ENCODE measurements at regions not wholly inside any gene's neighbourhood (a gene's known extent, or its start where the extent isn't known, plus 50 kb on each side); places are given as distances from the start of the nearest gene placed in this dataset.

DNA sequence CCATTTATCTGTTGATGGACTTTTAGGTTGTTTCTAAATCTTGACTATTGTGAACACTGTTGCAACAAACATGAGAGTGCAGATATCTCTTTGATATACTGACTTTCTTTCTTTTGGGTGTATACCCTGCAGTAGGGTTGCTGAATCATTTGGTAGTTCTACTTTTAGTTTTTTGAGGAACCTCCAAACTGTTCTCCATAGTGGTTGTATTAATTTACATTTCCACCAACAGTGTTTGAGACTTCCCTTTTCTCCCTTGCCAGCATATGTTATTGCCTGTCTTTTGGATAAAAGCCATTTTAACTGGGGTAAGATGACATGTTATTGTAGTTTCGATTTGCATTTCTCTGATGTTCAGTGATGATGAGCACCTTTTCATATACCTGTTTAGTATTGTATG lies 330.0 kb downstream of the DDX10 start:
- TF ChIP-seq TAF1 (IDR thresholded peaks at IDR 0.05; ENCODE audit: low read depth, low read length) (no peak), RXRA (IDR thresholded peaks at IDR 0.05; ENCODE audit: insufficient read depth, low read depth, low read length) (no peak), TBP (IDR thresholded peaks at IDR 0.05; ENCODE audit: low read depth, low read length) (no peak), POLR2A (IDR thresholded peaks at IDR 0.05; ENCODE audit: control extremely low read depth in 1 of 2, low read depth in 2 of 2, low read length in 2 of 2) (no peak), GABPA (IDR thresholded peaks at IDR 0.05; ENCODE audit: borderline replicate concordance, insufficient read depth, low read length) (no peak), HDAC2 (IDR thresholded peaks at IDR 0.05; ENCODE audit: borderline replicate concordance in 1 of 2, low read depth in 2 of 2, low read length in 2 of 2) (no peak), TEAD4 (IDR thresholded peaks at IDR 0.05; ENCODE audit: low read depth, low read length) (no peak), KDM1A (IDR thresholded peaks at IDR 0.05; ENCODE audit: borderline replicate concordance, low read length) (no peak), ZNF274 (IDR thresholded peaks at IDR 0.05; ENCODE audit: borderline replicate concordance, extremely low read depth, low read length) (no peak)
- TF ChIP-seq, protein P1, sequence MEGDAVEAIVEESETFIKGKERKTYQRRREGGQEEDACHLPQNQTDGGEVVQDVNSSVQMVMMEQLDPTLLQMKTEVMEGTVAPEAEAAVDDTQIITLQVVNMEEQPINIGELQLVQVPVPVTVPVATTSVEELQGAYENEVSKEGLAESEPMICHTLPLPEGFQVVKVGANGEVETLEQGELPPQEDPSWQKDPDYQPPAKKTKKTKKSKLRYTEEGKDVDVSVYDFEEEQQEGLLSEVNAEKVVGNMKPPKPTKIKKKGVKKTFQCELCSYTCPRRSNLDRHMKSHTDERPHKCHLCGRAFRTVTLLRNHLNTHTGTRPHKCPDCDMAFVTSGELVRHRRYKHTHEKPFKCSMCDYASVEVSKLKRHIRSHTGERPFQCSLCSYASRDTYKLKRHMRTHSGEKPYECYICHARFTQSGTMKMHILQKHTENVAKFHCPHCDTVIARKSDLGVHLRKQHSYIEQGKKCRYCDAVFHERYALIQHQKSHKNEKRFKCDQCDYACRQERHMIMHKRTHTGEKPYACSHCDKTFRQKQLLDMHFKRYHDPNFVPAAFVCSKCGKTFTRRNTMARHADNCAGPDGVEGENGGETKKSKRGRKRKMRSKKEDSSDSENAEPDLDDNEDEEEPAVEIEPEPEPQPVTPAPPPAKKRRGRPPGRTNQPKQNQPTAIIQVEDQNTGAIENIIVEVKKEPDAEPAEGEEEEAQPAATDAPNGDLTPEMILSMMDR (IDR thresholded peaks at IDR 0.05; ENCODE audit: control extremely low read depth in 1 of 3, insufficient read depth in 1 of 3, low read depth in 1 of 3, low read length in 3 of 3) = no peak
- TF ChIP-seq, protein P2, sequence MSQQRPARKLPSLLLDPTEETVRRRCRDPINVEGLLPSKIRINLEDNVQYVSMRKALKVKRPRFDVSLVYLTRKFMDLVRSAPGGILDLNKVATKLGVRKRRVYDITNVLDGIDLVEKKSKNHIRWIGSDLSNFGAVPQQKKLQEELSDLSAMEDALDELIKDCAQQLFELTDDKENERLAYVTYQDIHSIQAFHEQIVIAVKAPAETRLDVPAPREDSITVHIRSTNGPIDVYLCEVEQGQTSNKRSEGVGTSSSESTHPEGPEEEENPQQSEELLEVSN (IDR thresholded peaks at IDR 0.05) = no peak
